IMR-90 (cell line): ENCODE measurements at regions not wholly inside any gene's neighbourhood (a gene's known extent, or its start where the extent isn't known, plus 50 kb on each side); places are given as distances from the start of the nearest gene placed in this dataset.

Source experiments
- ATAC-seq: fragments of 200-7000 bp; cut with Tn5 transposase; 2 replicates; pipeline ENCODE4 v1.9.1; 2020; ENCODE audit warnings: low read depth, mild to moderate bottlenecking, moderate library complexity
- BruUV-seq: library from RNA; stranded (reverse); fragments of 400-500 nt; replicated peaks from 2 replicates; lab custom pipeline; 2021; lab: Mats Ljungman, UMichigan
- CTCF ChIA-PET: fragments of 300-600 bp; formaldehyde crosslinking; extraction: SDS; loops from one replicate; lab custom pipeline; 2021; ENCODE audit warnings: antibody characterized with exemption; lab: Yijun Ruan, JAX
- POLR2A ChIA-PET: fragments of 300-600 bp; sonication (Branson Sonifier 250); formaldehyde crosslinking; loops from one replicate; lab custom pipeline; 2022; ENCODE audit warnings: antibody characterized with exemption; ENCODE audit not compliant: unreplicated experiment; lab: Charles Lee
- DNase-seq: peaks from one replicate; pipeline ENCODE4 v3.0.0; 2013
- H2AFZ ChIP-seq: replicated peaks from 2 replicates; pipeline ENCODE3; 2013; ENCODE audit warnings: low read length, mild to moderate bottlenecking; ENCODE audit not compliant: poor library complexity
- H2AK5ac ChIP-seq: 2 replicates; pipeline ENCODE4 v1.6.1; 2013; ENCODE audit warnings: low read depth, low read length, inconsistent platforms
- H2AK9ac ChIP-seq: replicated peaks from 2 replicates; pipeline ENCODE3; 2013; ENCODE audit warnings: mild to moderate bottlenecking, low read depth, low read length, moderate library complexity; ENCODE audit not compliant: poor library complexity
- H2BK120ac ChIP-seq: 2 replicates; pipeline ENCODE4 v1.6.1; 2013; ENCODE audit warnings: low read depth, low read length, inconsistent platforms
- H2BK15ac ChIP-seq: 3 replicates; pipeline ENCODE4 v1.6.1; 2013; ENCODE audit warnings: low read depth, low read length, inconsistent platforms
- H2BK20ac ChIP-seq: 2 replicates; pipeline ENCODE4 v1.6.1; 2013; ENCODE audit warnings: low read depth, mild to moderate bottlenecking, inconsistent platforms, low read length, moderate library complexity
- H2BK5ac ChIP-seq: 2 replicates; pipeline ENCODE4 v1.6.1; 2013; ENCODE audit warnings: mild to moderate bottlenecking, low read depth, low read length, inconsistent platforms; ENCODE audit not compliant: poor library complexity, severe bottlenecking
- H3K14ac ChIP-seq: replicated peaks from 2 replicates; pipeline ENCODE4 v1.6.1; 2013; ENCODE audit warnings: low read depth, low read length, inconsistent platforms
- H3K18ac ChIP-seq: 2 replicates; pipeline ENCODE4 v1.6.1; 2013; ENCODE audit warnings: low read depth, low read length, control low read depth
- H3K23ac ChIP-seq: 2 replicates; pipeline ENCODE4 v1.6.1; 2013; ENCODE audit warnings: low read depth, low read length, inconsistent platforms
- H3K27ac ChIP-seq: 2 replicates; pipeline ENCODE4 v1.5.1; 2013; ENCODE audit warnings: mild to moderate bottlenecking, control low read depth, low read length; ENCODE audit not compliant: insufficient read depth
- H3K27me3 ChIP-seq: 2 replicates; pipeline ENCODE4 v1.6.1; 2013; ENCODE audit warnings: low read length; ENCODE audit not compliant: control insufficient read depth, insufficient read depth
- H3K36me3 ChIP-seq: 2 replicates; pipeline ENCODE4 v1.6.1; 2013; ENCODE audit warnings: low read length, mixed read lengths; ENCODE audit not compliant: control insufficient read depth, insufficient read depth
- H3K4ac ChIP-seq: 2 replicates; pipeline ENCODE4 v1.6.1; 2013; ENCODE audit warnings: low read depth, low read length, inconsistent platforms
- H3K4me1 ChIP-seq: 2 replicates; pipeline ENCODE4 v1.6.1; 2013; ENCODE audit warnings: low read length, mixed read lengths; ENCODE audit not compliant: control insufficient read depth, insufficient read depth
- H3K4me2 ChIP-seq: 2 replicates; pipeline ENCODE4 v1.6.1; 2013; ENCODE audit warnings: low read depth, mild to moderate bottlenecking, control low read depth, low read length, moderate library complexity
- H3K4me3 ChIP-seq: 2 replicates; pipeline ENCODE4 v1.5.1; 2013; ENCODE audit warnings: low read depth, mild to moderate bottlenecking, control low read depth, low read length, moderate library complexity; ENCODE audit not compliant: insufficient read depth
- H3K56ac ChIP-seq: 2 replicates; pipeline ENCODE4 v1.6.1; 2013; ENCODE audit warnings: low read length, inconsistent platforms; ENCODE audit not compliant: insufficient read depth; ENCODE audit errors: extremely low read depth
- H3K79me1 ChIP-seq, 2 experiments: 2 replicates each; pipeline ENCODE4 v1.6.1; 2013; ENCODE audit warnings: low read length in 2 of 2, inconsistent platforms in 1 of 2, low read depth in 1 of 2
- H3K9ac ChIP-seq: 2 replicates; pipeline ENCODE4 v1.6.1; 2013; ENCODE audit warnings: low read depth, low read length, control low read depth
- H3K9me1 ChIP-seq: 2 replicates; pipeline ENCODE4 v1.6.1; 2013; ENCODE audit warnings: low read length, inconsistent platforms; ENCODE audit not compliant: insufficient read depth
- H3K9me3 ChIP-seq: 2 replicates; pipeline ENCODE4 v1.6.1; 2013; ENCODE audit warnings: low read length; ENCODE audit not compliant: control insufficient read depth, insufficient read depth
- H4K20me1 ChIP-seq: 2 replicates; pipeline ENCODE4 v1.6.1; 2013; ENCODE audit warnings: low read length, inconsistent platforms; ENCODE audit not compliant: insufficient read depth
- H4K5ac ChIP-seq: 2 replicates; pipeline ENCODE4 v1.6.1; 2013; ENCODE audit warnings: mild to moderate bottlenecking, low read depth, low read length, control low read depth
- H4K8ac ChIP-seq, 2 experiments: 2 replicates each; pipeline ENCODE4 v1.6.1; 2013; ENCODE audit warnings: low read depth in 2 of 2, low read length in 2 of 2, control low read depth in 1 of 2, inconsistent platforms in 1 of 2
- H4K91ac ChIP-seq: 2 replicates; pipeline ENCODE4 v1.6.1; 2013; ENCODE audit warnings: low read depth, low read length, inconsistent platforms; ENCODE audit not compliant: insufficient read depth
- whole genome bisulfite sequencing, 2 experiments: methylation state at CpG; one replicate each; pipeline versions ENCODE4 v1.1.5 to v1.1.7; 2013; ENCODE audit warnings: missing lambda C conversion rate in 2 of 2; ENCODE audit not compliant: insufficient read length in 1 of 2; ENCODE audit errors: extremely low coverage in 2 of 2; 5-methylcytosine and 5-hydroxymethylcytosine counted together
- dilution Hi-C: fragments of 300-500 bp; cut with HindIII; formaldehyde crosslinking; loops from one replicate; pipeline ENCODE4 v1.14.3; 2018; ENCODE audit warnings: low sequenced_read_pairs; ENCODE audit not compliant: unreplicated experiment
- in situ Hi-C: fragments of 300-500 bp; cut with MboI; formaldehyde crosslinking; loops from 3 replicates; pipeline ENCODE4 v1.14.3; 2019; ENCODE audit warnings: low sequenced_read_pairs, inconsistent platforms, mixed read lengths
- intact Hi-C: fragments of 100-400 bp; cut with micrococcal nuclease; formaldehyde crosslinking; loops from 2 replicates; pipeline ENCODE4 v1.10.0; 2022
- TF ChIP-seq, protein P1 (sequence below): fragments of 150-350 bp; IDR thresholded peaks from 2 replicates; pipeline ENCODE4 v1.6.1; 2016; ENCODE audit warnings: low read depth, mild to moderate bottlenecking, low read length, moderate library complexity, borderline replicate concordance

DNA sequence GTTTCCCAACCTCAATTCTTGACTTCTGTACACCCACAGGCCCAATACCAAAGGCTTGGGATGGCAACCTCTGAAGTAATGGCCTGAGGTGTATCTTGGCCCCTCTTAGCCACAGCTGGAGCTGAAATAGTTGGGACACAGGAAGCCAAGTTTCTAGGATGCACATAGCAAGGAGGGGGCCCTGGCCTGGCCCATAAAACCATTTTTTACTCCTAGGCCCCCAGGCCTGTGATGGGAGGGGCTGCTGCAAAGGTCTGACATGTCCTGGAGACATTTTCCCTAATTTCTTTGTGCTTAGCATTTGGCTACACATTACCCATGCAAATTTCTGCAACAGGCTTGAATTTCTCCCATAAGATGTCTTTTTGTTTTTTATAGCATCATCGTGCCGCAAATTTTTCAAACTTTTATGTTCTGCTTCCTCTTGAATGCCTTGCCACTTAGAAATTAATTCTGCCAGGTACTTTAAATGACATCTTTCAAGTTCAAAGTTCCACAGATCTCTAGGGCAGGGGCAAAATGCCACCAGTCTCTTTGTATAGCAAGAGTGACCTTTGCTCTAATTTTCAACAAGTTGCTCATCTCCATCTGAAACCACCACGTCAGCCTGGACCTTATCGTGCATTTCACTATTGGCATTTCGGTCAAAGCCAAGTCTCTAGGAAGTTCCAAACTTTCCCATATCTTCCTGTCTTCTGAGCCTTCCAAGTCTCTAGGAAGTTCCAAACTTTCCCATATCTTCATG lies 490.8 kb downstream of the IPMK start:
- no peak overlapping the region for H3K4me2 ChIP-seq
- H2AFZ ChIP-seq, result no peak overlapping the region
- no peak overlapping the region for H2BK5ac ChIP-seq
- ATAC-seq (no peak), DNase-seq (no peak)
- H2BK20ac ChIP-seq, result no peak overlapping the region
- no peak overlapping the region for H2BK120ac ChIP-seq
- intact Hi-C loops (no loop called here), dilution Hi-C loops (no loop called here), in situ Hi-C loops (no loop called here)
- POLR2A ChIA-PET, result no interaction called here
- H3K23ac ChIP-seq, result no peak overlapping the region
- no peak overlapping the region for H3K4ac ChIP-seq
- no peak overlapping the region for H4K5ac ChIP-seq
- no peaks in the 10 kb centered on the region for H3K36me3 ChIP-seq
- H2AK9ac ChIP-seq, result no peak overlapping the region
- H2AK5ac ChIP-seq, result no peak overlapping the region
- no peak overlapping the region for H3K56ac ChIP-seq
- CTCF ChIA-PET, result no interaction called here
- no peaks in the 10 kb centered on the region for H3K9me3 ChIP-seq
- no TSS peak for BruUV-seq
- no peak overlapping the region for H3K27ac ChIP-seq
- no peak overlapping the region for H4K91ac ChIP-seq
- no peak overlapping the region for H4K8ac ChIP-seq
- no peak overlapping the region for H3K18ac ChIP-seq
- no peaks in the 10 kb centered on the region for H3K79me1 ChIP-seq
- H3K4me3 ChIP-seq, result no peak overlapping the region
- WGBS, 2 experiments, result 58% methylated on average over 5 of the region's 5 CpGs; no CpG with 5 or more reads in 1 of the 2 experiments
- TF ChIP-seq, protein P1, sequence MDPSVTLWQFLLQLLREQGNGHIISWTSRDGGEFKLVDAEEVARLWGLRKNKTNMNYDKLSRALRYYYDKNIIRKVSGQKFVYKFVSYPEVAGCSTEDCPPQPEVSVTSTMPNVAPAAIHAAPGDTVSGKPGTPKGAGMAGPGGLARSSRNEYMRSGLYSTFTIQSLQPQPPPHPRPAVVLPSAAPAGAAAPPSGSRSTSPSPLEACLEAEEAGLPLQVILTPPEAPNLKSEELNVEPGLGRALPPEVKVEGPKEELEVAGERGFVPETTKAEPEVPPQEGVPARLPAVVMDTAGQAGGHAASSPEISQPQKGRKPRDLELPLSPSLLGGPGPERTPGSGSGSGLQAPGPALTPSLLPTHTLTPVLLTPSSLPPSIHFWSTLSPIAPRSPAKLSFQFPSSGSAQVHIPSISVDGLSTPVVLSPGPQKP, result no peak
- no peak overlapping the region for H2BK15ac ChIP-seq
- no peak overlapping the region for H3K14ac ChIP-seq
- no peaks in the 10 kb centered on the region for H3K9me1 ChIP-seq
- no peaks in the 10 kb centered on the region for H4K20me1 ChIP-seq
- no peaks in the 10 kb centered on the region for H3K4me1 ChIP-seq
- H3K27me3 ChIP-seq, result no peaks in the 10 kb centered on the region
- H3K9ac ChIP-seq, result no peak overlapping the region
